ENCODE measurements at regions not wholly inside any gene's neighbourhood (a gene's known extent, or its start where the extent isn't known, plus 50 kb on each side); places are given as distances from the start of the nearest gene placed in this dataset.

- TF ChIP-seq CTCF (IDR thresholded peaks at IDR 0.05; ENCODE audit: poor library complexity) (no peak), EZH2phosphoT487 (IDR thresholded peaks at IDR 0.05; ENCODE audit: low read depth, severe bottlenecking, unreplicated experiment) (no peak)
Observed at GRCh38 chr13:73714522-73714921, 419.7 kb downstream of the KLF12 start.

Data from hepatocyte (in vitro differentiated cells).